Stimulated activated CD4-positive, alpha-beta T cell treated with anti-CD3 and anti-CD28 coated beads, TNF-alpha, amount 100 ng/mL, for 1 hour (primary cell): ENCODE measurements at regions not wholly inside any gene's neighbourhood (a gene's known extent, or its start where the extent isn't known, plus 50 kb on each side); places are given as distances from the start of the nearest gene placed in this dataset.
"Not testable (repeated sequence)": the region's sequence is repeated elsewhere in the genome, so short reads cannot be mapped to it uniquely, and the experiment has no call there.

Experiments used
- DNase-seq, 3 donors: peaks; one replicate each; pipeline ENCODE4 v3.0.0-alpha.2; 2020; ENCODE audit warnings: low read depth in 3 of 3, low spot score in 1 of 3

- DNase-seq = no peak
Observed at GRCh38 chr5:100043475-100043874, 491.7 kb upstream of the FAM174A start.

DNA sequence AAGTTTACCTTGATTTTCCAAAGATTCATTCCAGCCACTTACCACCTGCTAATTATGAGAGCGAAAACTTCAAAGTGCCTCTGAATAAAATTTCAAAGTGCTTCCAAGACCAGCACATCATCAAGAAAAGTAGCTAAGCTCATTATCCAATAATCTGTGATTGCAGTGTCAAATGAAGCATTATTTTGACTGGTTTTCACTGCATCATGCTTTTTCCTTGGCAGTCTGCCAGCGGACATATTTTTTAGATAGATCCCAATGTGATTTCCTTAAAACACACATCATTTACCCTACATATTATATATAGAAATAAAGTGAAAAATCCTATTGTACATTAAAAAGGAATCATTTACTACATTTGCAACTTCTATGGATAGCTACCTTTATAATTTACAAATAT is 508.6 kb upstream of the FAM174A start:
- DNase-seq = no peak

- DNase-seq = no peak
Observed at GRCh38 chr5:100023536-100023935, 511.6 kb upstream of the FAM174A start.

GRCh38 chr5:100017520-100018262 is 517.5 kb upstream of the FAM174A start:
- DNase-seq = no peak

DNA sequence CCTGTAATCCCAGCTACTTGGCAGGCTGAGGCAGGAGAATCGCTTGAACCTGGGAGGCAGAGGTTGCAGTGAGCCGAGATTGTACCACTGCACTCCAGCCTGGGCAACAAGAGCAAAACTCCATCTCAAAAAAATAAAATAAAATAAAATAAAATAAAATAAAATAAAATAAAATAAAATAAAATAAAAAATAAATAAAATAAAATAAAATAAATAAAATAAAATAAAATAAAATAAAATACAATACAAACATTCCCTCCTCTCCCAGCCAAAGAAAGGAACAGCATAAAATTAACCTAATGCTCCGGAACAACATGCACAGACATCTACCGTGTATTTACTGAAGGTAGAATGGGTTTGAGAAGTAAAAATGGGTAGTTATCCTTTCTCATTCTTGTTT is 521.9 kb upstream of the FAM174A start:
- not testable (repeated sequence) for DNase-seq

GRCh38 chr5:100011160-100011559 is 524.0 kb upstream of the FAM174A start:
- DNase-seq = not testable (repeated sequence)

GRCh38 chr5:100004969-100005368 is 530.2 kb upstream of the FAM174A start:
- no peak for DNase-seq

- no peak for DNase-seq
Observed at GRCh38 chr5:99998319-99998718, 536.9 kb upstream of the FAM174A start.

GRCh38 chr5:99995407-99995806 is 539.8 kb upstream of the FAM174A start:
- no peak for DNase-seq

- DNase-seq = no peak
Observed at GRCh38 chr5:99973779-99974178, 561.4 kb upstream of the FAM174A start.

DNA sequence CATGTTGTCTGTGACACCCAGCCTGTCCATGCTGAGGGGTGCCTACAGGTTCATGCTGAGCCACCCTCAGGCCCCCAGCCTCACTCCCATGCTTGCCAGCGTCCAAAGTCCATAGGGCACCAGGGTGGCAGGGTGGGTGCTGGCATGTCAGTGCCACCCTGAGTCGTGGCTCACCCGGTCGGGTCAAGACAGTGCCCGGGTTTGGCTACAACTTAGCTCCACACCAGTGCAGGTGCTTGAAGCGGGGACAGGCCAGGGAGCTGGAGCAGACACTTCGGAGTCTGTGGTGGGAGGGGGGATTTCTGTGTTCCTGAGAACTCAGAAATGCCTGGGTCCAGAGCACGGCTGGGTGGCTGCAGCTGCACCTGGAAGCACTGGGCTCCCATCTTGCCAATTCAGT is 579.2 kb upstream of the FAM174A start:
- DNase-seq = no peak

- no peak for DNase-seq
Observed at GRCh38 chr5:99955006-99955405, 580.2 kb upstream of the FAM174A start.

DNA sequence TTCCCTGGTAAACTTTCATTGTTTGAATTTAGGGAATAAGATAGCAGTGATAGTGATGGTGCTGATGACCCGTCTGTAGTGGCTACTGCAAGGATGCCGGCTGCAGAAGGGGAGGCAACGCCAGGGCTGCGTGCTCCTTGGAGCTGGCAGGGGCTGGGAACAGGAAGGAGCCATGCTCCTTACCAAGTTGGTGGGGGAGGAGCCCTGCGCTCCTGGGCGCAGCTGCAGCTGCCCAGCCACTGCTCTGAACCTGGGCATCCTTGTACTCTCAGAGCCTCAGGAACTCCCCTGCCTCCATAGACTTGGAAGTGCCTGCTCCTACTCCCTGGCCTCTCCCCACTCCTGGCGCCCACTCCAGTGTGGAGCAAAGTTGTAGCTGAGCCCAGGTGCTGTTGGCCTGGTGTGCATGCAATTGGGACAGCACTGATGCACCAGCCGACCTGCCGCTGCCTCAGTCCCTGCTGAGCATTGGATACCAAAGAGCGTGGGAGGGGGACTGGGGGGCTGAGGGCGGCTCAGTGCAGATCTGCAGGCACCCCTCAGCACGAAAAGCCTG is 585.1 kb upstream of the FAM174A start:
- DNase-seq = no peak

DNA sequence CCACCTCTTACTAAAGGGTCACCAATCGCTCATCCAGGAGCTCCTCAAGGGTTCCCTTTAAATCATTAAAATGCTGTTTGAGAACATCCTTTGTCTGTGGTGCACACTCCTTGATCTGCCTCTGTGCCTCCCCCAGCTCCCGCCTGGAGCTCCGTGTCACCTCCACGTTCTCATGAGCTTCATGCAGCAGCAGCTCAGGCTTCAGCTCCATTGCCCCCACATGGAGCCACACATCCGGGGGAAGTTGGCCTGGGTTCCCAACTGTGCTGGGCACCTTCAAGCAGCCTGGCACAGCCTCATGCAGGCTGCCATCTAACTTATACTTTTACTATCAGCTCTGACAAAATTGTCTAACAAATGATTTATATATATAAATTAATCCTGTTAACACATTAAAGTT is 585.8 kb upstream of the FAM174A start:
- no peak for DNase-seq

DNA sequence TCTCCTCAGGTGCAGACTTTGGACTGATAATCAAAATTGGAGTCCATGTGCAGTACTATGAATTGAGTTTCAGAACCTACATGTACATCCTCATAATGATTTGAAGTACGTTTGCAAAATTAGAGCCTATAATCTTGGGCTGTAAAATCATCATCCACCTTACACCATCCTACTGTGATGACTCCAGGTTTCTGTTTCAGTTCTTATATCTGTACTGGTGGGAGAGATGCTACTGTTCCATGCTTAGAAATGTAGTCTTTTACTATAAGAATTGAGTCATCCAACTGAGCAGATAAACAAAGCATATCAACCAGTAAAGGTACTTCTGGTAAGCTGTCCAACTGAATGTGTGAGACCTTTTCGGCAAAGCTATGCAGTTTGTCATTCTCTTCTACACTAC is 586.3 kb upstream of the FAM174A start:
- no peak for DNase-seq

GRCh38 chr5:99945478-99946442 is 589.4 kb upstream of the FAM174A start:
- DNase-seq = no peak

DNA sequence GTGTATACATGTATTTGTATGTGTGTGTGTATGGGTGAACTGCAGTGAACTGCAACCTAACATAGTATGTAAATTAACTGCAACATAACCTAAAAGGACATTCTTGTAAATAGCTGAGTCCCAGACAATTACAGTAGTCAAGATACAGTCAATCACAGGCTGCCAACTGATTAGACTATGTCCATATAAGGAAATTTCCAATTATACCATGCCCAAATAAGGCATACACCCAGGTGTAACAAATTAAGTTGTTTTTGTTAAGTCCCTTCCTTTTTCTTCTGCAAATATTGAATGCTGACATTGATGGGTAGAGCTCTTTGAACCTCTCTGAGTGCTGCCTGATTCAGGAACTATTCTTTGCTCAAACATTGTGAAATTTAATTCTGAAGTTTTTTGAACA is 594.6 kb upstream of the FAM174A start:
- DNase-seq = no peak

DNA sequence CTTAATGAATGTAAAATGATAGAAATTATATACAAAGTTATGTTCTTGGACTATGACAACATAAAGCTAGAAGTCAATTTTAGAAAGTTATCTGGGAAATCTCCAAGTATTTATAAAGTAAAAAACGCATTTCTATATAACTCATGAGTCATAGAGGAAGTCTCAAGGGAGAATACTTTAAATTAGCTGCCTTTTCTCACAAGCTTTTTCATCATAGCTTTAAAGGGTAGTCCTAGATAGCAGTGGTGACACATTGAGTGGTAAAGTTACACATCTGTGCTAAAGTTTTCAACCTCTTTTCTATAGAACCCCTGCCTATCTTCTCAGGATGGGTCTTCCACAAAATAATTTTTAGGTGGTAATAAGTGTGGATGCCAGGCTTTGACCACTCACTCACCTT is 598.3 kb upstream of the FAM174A start:
- no peak for DNase-seq

- no peak for DNase-seq
Observed at GRCh38 chr5:99929806-99930135, 605.4 kb upstream of the FAM174A start.

GRCh38 chr5:99929067-99929805 is 605.9 kb upstream of the FAM174A start:
- no peak for DNase-seq

DNA sequence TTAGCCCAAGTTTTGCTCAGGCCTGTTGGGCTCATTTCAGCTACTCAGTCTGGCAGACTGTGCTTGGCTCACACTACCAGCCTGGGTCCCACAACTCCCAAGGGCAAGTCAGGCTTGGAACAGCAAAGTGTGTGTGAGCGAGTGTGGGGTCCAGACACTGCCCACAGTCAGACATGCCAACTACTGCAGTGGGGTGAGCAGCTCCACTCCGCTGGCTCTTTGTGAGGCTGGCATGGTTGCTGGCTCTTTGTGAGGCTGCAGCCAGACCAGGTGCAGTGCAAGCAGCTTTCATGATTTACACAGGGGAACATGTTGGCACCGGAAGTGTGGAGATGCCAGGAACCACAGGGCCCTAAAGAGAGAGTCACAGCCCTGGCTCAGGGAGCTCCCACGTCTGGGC is 606.7 kb upstream of the FAM174A start:
- no peak for DNase-seq
